ENCODE measurements at regions not wholly inside any gene's neighbourhood (a gene's known extent, or its start where the extent isn't known, plus 50 kb on each side); places are given as distances from the start of the nearest gene placed in this dataset.

GRCh38 chr11:37474889-37475288, 876.9 kb upstream of the RAG2 start:
- POLR2A ChIA-PET = interaction anchor here (0.6 kb wide), 1 partner anchor 107 kb away, joined by 3 read pairs; no protein-coding TSS in a partner anchor
- no peaks in the 10 kb centered on the region for H3K9me3 ChIP-seq (ENCODE audit: control insufficient read depth, insufficient read depth, low read depth, low read length)
- H3K4me3 ChIP-seq (ENCODE audit: low read depth in 2 of 2, low read length in 2 of 2) = no peak overlapping the region
- no peaks in the 10 kb centered on the region for H3K4me1 ChIP-seq (ENCODE audit: control insufficient read depth, insufficient read depth, low read length)
- TF ChIP-seq TCF7L2 (IDR thresholded peaks at IDR 0.05; ENCODE audit: low read depth, low read length) (no peak), SIN3A (IDR thresholded peaks at IDR 0.05; ENCODE audit: borderline replicate concordance, insufficient read depth, low read depth, low read length) (no peak), POLR2AphosphoS5 (IDR thresholded peaks at IDR 0.05; ENCODE audit: low read depth, low read length) (no peak)
- TF ChIP-seq, protein P1, sequence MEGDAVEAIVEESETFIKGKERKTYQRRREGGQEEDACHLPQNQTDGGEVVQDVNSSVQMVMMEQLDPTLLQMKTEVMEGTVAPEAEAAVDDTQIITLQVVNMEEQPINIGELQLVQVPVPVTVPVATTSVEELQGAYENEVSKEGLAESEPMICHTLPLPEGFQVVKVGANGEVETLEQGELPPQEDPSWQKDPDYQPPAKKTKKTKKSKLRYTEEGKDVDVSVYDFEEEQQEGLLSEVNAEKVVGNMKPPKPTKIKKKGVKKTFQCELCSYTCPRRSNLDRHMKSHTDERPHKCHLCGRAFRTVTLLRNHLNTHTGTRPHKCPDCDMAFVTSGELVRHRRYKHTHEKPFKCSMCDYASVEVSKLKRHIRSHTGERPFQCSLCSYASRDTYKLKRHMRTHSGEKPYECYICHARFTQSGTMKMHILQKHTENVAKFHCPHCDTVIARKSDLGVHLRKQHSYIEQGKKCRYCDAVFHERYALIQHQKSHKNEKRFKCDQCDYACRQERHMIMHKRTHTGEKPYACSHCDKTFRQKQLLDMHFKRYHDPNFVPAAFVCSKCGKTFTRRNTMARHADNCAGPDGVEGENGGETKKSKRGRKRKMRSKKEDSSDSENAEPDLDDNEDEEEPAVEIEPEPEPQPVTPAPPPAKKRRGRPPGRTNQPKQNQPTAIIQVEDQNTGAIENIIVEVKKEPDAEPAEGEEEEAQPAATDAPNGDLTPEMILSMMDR (IDR thresholded peaks at IDR 0.05) = no peak
- H3K27me3 ChIP-seq (ENCODE audit: control insufficient read depth, insufficient read depth, low read length) = no peaks in the 10 kb centered on the region
- no peaks in the 10 kb centered on the region for H3K36me3 ChIP-seq (ENCODE audit: control insufficient read depth, insufficient read depth, low read length)
- BruUV-seq (replicated peaks) = no TSS peak
- H3K27ac ChIP-seq (ENCODE audit: low read length) = no peak overlapping the region
- CTCF ChIA-PET = no interaction called here
- DNase-seq (ENCODE audit: low read depth, low spot score) (no peak), ATAC-seq (no peak)
- intact Hi-C loops (cut with micrococcal nuclease; ENCODE audit: unreplicated experiment) (no loop called here), in situ Hi-C loops (cut with HindIII; ENCODE audit: low pct_unique_long_range_greater_than_20kb, low sequenced_read_pairs) (no loop called here)

DNA sequence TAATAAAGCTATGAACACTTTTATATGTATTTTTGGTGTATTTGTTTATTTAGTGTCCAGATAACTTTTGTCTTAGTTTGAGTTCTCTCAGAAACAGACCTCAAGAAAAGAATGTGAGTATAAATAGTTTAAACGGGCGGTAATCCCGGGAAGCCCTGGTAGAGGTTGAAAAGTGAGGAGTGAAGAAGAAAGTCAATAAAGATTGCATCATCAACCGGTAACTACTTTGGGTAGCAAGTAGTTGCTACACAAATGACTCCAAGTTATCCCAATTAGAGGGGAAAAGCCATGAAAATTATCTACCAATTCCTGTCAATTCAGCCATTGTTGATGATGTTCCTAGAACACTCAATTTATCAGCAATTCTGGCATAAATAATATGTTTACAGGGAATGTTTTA, 870.3 kb upstream of the RAG2 start:
- Histone ChIP-seq H3K9me3 (ENCODE audit: control insufficient read depth, insufficient read depth, low read depth, low read length) (no peaks in the 10 kb centered on the region), H3K4me3 (ENCODE audit: low read depth in 2 of 2, low read length in 2 of 2) (no peak overlapping the region), H3K27ac (ENCODE audit: low read length) (no peak overlapping the region), H3K36me3 (ENCODE audit: control insufficient read depth, insufficient read depth, low read length) (no peaks in the 10 kb centered on the region), H3K4me1 (ENCODE audit: control insufficient read depth, insufficient read depth, low read length) (no peaks in the 10 kb centered on the region), H3K27me3 (ENCODE audit: control insufficient read depth, insufficient read depth, low read length) (no peaks in the 10 kb centered on the region)
- POLR2A ChIA-PET = no interaction called here
- in situ Hi-C loops (cut with HindIII; ENCODE audit: low pct_unique_long_range_greater_than_20kb, low sequenced_read_pairs) (no loop called here), intact Hi-C loops (cut with micrococcal nuclease; ENCODE audit: unreplicated experiment) (no loop called here)
- ATAC-seq (no peak), DNase-seq (ENCODE audit: low read depth, low spot score) (no peak)
- CTCF ChIA-PET = no interaction called here
- TF ChIP-seq TCF7L2 (IDR thresholded peaks at IDR 0.05; ENCODE audit: low read depth, low read length) (no peak), POLR2AphosphoS5 (IDR thresholded peaks at IDR 0.05; ENCODE audit: low read depth, low read length) (no peak), SIN3A (IDR thresholded peaks at IDR 0.05; ENCODE audit: borderline replicate concordance, insufficient read depth, low read depth, low read length) (no peak), REST (IDR thresholded peaks at IDR 0.05; ENCODE audit: insufficient read depth in 1 of 2, low read depth in 2 of 2, low read length in 1 of 2) (no peak)
- TF ChIP-seq, protein P1 (IDR thresholded peaks at IDR 0.05) = no peak
- no TSS peak for BruUV-seq (replicated peaks)

Measured in Panc1 (cell line).